GM19043 (cell line): ENCODE measurements at regions not wholly inside any gene's neighbourhood (a gene's known extent, or its start where the extent isn't known, plus 50 kb on each side); places are given as distances from the start of the nearest gene placed in this dataset.

Experiments used
- ATAC-seq: cut with Tn5 transposase; IDR thresholded peaks from one replicate; pipeline ENCODE4 v1.9.1; 2021; ENCODE audit warnings: low read depth; ENCODE audit not compliant: unreplicated experiment

DNA sequence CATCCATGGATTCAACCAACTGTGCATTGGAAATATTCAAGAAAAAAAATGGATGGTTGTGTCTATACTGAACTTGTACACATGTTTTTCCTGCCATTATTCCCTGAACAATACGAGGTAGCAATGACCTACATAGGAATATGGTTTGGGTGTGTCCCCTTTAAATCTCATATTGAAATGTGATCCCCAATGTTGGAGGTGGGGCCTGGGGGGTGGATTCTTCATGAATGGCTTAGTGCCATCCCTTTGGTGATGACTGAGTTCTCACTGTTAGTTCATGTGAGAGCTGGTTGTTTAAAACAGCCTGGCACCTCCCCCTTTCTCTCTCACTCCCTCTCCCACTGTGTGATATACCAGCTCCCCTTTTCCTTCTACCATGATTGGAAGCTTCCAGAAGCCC, 139.8 kb upstream of the BACH2 start:
- no peak for ATAC-seq

GRCh38 chr6:90435207-90435899, 138.7 kb upstream of the BACH2 start:
- no peak for ATAC-seq

- ATAC-seq = no peak
Measured at GRCh38 chr6:90434094-90434493, 137.5 kb upstream of the BACH2 start.

GRCh38 chr6:90432937-90433336, 136.3 kb upstream of the BACH2 start:
- ATAC-seq = no peak

DNA sequence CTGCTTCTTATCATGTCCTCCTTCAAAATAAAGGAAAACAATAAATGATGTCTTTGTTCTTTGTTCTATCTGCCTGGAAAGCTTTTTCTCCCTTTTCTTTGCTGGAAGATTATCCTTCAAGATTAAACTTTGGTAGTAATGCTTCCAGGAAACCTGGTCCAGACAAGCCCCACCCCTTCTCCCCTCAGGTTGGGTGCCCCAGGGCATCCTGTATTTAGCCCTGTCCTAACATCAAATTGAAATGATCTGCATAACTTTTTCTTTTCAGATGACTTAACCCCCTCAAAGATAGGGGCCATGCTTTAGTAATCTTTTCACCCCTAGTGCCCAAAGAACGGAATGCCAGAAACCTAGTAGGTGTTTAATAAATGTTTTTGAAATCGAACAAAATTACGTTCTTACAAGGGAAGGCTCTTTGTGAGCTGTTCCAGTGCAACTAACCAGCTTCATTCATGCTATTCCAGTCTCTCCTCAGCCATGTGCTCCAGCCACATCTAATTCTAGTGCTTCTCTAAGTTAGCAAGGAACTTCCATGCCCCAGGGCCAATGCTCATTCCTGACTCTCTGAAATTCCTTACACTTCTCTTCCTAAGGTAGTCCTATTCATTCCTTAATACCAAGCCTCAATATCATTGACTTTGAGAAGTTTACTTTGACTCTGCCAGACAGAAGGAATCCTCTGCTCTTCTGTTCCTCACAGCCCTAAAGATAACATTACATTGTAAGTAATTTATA, 135.6 kb upstream of the BACH2 start:
- ATAC-seq = no peak

DNA sequence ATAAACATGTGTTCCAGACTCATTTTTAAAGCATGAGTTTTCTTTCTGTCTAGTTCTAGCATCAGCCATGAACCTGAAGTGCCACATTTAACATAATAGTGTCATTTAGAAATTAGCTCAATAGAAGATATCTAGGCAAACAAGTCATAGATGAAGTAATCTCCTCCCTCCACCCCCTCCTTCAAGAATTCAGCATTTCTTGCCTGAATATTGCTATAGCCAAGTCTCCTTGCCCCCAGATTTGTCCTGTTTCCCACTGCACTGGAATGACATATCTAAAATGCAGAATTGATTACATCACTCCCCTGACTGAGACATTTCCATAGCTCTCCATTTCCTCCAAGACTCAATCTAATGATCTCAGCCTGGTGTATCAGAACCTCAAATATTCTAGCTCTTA, 134.9 kb upstream of the BACH2 start:
- no peak for ATAC-seq

DNA sequence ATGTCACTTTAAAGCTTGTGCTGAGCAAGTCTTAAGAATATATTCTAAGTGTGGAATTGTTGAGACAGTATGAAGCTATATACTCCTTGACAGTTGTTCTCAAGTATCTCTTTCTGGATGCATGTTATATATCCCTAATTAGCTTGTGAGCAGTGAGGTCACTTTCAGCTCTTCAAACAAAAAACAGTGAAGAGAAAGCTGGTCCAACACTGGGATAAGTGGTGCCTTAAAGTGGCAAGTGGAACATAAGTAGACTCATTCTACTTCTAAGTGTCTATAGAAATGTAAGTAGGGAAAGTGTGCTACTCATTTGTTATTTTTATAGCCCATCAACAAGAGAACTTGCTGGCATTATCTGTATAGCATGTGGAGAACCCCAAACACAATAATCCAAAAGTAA, 133.1 kb upstream of the BACH2 start:
- no peak for ATAC-seq

DNA sequence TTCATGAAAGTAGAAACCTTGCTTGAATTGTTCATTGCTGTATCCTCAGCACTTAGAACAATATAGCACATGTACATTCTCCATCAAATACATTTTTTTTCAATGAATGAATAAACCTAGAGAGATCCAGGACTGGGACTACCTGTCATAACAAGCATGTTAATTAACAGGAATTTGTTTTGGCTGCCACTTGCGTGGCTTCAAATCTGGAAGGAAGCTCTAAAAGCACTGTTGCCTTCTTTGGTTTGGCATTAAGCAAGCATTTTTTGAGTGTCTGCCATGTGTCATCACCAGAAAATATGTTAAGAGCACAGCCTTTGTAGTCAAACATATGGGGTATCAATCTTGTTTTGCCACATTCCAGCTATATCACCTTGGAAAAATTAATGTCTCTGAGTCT, 131.9 kb upstream of the BACH2 start:
- no peak for ATAC-seq

DNA sequence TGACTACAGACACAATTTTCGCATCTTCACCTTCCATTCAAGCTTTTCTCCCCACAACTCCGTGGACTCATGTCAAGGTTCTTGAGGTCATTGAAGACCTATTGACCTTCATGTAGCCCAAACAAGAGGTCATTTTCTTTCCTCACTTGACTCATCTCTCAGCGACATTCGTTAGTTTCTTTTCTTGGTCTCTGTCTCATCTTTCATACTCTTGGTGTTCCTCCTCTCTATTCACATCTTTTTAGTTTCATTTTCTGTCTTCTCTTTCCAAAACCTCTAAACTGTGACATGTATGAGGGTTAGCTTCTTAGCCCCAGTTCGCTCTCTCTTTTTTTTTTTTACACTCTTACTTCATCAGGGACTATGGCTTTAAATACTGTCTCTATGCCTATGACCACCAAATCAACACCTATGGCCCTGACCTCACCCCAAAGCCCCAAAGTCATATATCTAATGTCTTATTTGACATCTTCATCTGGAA, 128.6 kb upstream of the BACH2 start:
- ATAC-seq = peak; percentile 96

DNA sequence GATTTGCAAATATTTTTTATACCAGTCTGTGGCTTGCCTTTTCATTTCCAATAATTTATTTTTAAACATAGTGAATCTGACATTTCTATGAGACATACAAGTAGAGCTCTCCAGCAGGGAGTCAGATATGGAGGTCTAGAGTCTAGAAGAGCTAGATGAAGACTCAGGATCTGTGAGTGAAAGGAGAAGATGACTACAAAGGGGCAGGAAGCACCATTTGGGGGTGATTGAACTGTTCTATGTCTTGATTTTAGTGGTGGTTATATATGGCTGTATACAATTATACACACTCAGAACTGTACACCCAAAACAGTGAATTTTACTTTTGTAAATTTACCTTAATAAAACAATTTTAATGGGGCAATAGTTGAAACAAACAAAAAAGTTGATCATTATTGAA, 127.9 kb upstream of the BACH2 start:
- ATAC-seq = no peak

- no peak for ATAC-seq
Measured at GRCh38 chr6:90421666-90422065, 125.0 kb upstream of the BACH2 start.

GRCh38 chr6:90420500-90420899, 123.9 kb upstream of the BACH2 start:
- ATAC-seq = no peak

DNA sequence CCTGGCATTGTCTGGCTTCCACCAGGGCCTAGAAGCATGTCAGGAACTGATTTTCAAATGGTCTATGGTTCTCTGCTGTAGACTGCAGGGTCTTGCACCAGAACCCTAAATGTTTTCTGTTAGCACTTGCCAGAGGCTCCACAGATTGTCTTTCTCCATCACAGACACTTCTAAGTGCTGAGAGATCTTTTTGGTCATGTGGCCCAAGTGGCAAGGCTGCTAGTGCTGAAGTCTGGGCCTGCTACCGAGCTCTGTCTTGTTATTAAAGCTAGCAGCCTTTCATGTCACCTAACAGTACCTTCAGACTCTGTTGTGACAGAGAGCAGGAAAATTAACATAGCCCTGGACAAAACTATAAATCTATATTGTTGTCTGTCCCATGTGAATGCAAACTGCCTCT, 120.7 kb upstream of the BACH2 start:
- no peak for ATAC-seq

DNA sequence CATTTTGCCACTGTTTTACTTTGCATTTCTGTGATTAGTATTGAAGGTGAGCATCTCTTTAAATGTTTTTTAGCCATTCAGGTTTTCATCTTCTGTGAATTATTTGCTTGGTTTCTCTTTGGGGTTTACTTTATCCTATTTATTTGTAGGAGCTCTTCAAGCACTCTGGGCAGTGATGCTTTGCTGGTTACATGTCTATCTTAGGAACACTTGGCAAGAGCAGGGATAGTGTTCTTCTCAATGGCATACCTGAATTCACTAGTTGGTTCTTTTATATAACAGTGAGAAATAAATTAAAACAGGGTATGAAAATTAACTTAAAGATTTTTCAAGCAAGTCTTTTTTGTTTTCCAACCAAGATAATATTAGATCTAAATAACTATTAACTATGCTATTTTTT, 119.7 kb upstream of the BACH2 start:
- ATAC-seq = no peak

GRCh38 chr6:90415178-90415577, 118.5 kb upstream of the BACH2 start:
- no peak for ATAC-seq

- ATAC-seq = no peak
Measured at GRCh38 chr6:90414352-90414751, 117.7 kb upstream of the BACH2 start.

DNA sequence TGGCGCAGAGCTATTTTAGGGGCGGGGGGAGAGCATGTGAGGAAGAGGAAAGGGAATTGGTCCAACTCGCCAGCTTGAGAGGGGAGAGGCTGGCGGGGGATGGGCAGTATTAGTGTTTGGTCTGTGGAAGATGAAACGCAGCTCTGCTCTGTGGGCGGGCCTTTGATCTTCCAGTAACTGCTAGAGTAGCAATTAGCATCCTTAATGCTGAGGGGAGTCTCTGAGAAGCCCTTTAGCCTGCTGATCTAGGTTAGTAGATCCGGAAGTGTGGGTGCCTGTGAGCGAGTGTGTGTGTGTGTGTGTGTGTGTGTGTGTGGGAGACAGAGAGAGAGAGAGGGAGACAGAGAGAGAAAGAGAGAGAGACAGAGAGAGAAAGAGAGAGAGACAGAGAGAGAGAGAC, 117.2 kb upstream of the BACH2 start:
- ATAC-seq = no peak

DNA sequence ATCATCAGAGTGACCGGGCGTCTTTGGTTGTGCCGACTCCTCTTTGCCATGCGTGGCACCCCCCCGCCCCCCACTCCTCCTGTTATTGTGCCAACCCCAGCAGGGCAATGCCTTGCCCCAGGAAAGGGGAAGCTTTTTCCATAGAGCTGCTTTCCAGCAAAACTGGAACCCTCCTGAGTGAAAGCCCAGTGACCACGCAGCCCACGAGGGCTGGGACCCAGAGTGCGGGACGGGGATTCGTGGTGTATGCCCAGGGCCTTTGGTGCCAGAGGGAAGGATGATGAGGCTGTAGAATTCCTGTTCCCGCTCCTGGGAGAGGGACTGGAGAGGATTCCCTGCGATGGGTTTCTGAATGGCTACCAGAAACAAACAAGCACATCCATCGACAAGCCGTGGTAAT, 116.8 kb upstream of the BACH2 start:
- ATAC-seq = no peak

- no peak for ATAC-seq
Measured at GRCh38 chr6:90412538-90413369, 116.1 kb upstream of the BACH2 start.

DNA sequence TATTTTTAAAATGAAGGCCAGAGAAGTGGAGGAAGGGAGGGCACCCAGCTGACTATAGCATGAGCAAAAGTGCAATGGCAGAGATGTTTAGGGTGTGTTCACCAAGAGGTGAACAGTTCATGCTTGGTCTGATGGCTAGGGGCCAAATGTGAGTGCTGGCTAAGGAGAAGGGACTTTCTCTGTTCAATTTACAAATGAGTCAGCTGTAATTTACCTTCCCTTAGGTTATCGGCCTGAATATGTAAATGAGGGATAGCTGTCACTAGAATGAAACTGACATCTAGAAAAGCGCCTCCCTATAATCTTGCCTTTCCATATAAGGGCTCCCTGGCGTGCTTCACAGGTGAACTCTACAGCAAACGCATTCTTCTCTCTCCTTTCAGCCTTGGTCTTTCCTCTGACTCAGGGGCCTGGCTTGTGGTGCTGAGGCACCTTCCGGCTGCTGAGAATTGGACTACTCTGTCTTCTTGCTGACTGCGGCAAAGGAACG, 114.7 kb upstream of the BACH2 start:
- peak; percentile 86 for ATAC-seq

- no peak for ATAC-seq
Measured at GRCh38 chr6:90409700-90410099, 113.1 kb upstream of the BACH2 start.
